HG03439 (cell line): ENCODE measurements at regions not wholly inside any gene's neighbourhood (a gene's known extent, or its start where the extent isn't known, plus 50 kb on each side); places are given as distances from the start of the nearest gene placed in this dataset.
"Not testable (repeated sequence)": the region's sequence is repeated elsewhere in the genome, so short reads cannot be mapped to it uniquely, and the experiment has no call there.

ENCODE experiments used
- ATAC-seq: cut with Tn5 transposase; IDR thresholded peaks from one replicate; pipeline ENCODE4 v1.9.1; 2021; ENCODE audit warnings: mild to moderate bottlenecking, moderate library complexity; ENCODE audit not compliant: unreplicated experiment

- ATAC-seq, result no peak
Measured at GRCh38 chr7:20839196-20839735, 52.6 kb upstream of the SP8 start.

DNA sequence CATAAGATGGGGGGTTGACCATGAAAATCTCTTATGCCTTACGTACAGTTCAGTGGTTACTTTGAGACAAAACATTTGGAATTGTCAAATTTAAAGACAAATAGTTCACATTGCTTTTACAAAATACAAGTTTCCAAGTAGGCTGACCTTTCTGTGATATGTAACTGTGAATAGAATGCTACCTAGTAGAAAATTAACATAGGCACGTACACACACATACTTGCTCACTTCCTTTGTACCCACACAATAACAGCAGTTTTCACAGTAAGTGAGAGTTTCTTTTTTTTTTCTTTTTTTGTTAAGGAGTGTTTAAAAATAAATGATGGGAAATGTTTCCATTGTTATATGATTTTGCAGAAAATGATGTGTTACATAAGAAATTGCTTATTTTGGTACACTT, 53.3 kb upstream of the SP8 start:
- no peak for ATAC-seq

DNA sequence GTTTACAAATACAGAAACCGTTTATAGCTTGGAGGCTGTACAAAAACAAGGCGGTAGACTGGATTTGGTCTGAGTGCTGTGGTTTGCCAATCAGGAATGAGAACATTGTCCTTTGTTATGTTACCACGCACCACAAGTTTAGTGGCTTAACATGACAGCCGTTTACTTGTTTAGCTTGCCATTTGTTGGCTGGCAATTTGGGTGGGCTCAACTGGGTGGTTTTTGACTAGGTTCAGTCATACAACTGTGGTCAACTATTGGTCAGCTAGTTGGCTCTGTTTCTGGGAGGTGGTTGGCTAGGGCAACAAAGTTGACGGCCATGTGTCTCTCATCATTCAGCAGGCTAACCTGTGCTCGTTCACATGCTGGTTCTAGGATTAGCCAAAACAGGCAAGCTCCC, 60.1 kb upstream of the SP8 start:
- ATAC-seq, result no peak

DNA sequence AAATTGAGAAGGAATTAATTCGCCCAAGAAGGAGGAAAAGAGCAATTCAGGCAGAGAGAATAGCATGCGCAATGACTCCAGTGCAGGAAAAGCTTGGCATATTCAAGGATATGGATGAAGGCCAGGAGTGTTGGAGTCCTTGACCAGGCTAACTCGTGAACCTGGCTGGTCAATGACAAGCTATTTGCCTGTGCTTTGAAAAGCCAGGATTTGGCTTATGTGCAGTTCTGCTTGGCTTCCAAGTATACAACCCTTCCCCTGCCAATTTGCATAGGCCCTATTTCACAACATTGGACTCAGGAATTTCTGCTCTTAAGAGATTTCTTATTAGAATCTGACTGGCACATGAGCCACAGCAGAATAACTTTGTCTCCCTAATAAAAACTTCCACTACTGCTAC, 72.3 kb upstream of the SP8 start:
- ATAC-seq, result no peak

DNA sequence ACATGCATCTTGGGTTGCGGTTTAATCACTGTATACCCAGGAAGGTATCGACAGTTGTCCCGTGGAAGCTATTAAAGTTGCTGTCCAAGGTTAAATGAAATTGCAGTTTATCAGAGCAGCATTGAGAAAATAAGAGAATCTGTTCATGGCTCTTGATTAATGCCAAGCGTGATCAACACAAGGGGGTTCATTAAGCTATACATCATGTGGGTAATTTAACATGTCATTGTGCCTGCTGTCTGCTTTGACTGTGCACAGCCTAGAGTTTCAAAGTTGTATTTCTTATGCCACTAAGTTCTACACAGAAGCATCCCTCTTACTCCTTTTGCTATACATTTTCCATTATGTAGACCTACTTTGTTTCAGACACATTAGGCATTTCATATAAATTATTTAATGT, 74.8 kb upstream of the SP8 start:
- ATAC-seq, result no peak

- ATAC-seq, result no peak
Measured at GRCh38 chr7:20862554-20862953, 75.9 kb upstream of the SP8 start.

GRCh38 chr7:20864221-20864620, 77.5 kb upstream of the SP8 start:
- ATAC-seq, result no peak

DNA sequence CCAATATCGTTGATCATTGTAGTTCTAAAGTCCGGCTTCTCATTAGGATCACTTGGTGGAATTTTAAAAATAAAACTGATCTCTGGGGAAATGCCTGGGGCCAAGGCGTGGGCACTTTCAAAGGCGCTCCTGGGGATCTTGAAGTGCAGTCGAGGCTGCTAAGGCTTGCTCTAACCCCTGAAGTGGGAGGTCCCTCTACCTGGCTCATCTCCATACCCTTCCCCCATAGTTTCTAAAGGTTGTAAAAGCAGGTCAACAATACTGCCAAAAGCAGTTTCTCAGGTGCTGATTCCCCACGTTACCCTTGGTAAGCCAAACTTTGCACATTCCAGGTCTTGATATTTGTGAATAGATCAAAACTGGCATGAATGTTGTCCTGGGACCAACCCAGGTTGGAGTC, 79.0 kb upstream of the SP8 start:
- no peak for ATAC-seq

DNA sequence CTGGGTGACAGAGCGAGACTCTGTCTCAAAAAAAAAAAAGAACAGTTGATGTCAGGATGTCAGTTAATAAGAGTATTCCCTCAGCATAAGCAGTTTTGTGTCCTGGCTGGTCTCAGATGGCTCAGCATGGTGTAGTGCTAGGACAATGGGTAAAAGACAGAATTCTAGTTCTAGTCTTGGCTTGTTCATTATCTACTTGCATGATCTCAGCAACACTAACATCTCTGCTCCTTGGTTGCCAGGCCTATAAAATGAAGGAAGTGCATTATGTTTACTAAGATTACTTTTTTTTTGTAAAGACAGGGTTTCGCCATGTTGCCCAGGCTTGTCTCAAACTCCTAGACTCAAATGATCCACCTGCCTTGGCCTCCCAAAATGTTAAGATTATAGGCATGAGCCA, 84.3 kb upstream of the SP8 start:
- ATAC-seq, result no peak

DNA sequence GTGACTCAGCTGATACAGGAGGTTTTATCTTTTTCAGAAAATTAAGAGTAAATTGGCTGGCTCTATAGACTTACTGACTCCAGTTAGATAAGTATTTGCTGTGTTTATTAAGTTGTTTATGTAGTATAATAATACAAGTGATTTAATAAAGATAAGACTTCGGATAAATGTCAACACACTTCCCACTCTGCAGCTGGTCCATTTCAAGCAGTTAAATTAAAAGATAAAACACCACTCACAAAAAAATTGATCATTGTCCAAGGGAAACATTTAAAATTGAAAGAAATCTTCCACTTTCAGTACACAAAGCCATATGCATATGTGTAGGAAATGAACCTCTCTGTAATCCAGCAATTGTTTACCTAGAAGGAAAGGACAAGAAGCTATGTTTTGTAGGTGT, 106.1 kb upstream of the SP8 start:
- ATAC-seq, result no peak

DNA sequence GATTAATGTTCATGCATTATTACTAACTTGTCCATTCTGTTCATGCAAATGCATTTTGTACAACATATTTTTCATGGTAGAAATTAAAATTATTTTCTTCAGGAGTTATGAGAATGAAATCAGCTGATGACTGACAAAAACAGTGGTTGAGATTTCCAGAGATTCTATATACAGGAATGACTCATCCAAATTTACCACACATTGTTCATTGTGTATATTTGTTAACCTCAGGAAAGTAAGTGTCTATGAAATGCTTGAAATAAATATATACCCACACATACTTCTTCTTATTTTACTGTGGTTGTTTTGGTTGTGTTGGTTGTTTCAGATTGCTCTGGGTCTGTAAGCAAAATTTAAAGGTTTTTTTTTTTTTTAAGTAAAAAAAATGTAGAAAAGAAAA, 108.1 kb upstream of the SP8 start:
- no peak for ATAC-seq

DNA sequence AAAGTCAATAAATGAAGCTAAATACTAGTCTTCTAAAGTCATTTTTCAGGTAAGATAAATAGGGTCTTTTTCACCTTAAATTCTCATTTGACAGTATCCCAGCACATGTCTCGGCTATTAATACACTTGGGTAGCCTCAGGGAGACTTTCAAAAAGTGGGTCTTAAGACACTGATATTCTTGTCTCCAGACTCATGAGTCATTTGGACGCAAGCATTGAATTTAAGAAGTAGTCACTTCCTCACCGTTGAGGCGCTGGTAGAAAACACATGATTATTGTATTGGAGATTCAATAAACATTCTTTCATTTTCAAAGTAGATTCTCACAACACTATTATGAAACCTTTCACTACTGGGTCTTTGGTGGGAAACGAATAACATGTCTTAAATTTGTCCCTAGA, 108.9 kb upstream of the SP8 start:
- ATAC-seq, result no peak

DNA sequence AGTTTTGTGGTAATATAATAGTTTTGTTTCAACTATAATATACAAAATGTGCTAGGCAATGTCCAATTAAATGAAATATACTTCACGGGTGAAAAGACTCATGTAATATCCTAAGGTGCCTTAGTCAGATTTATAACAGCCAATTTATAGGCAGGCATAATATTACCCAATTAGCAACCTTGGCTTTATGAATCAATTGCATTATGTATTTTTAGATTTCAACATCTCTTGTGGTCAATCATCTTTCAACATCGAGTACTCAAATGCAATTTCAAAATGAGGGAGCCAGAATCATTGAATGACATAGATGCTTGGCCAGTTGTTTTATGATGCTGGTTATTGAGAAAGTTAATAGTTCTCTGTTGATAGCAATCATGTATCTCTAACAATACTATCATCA, 110.3 kb upstream of the SP8 start:
- no peak for ATAC-seq

GRCh38 chr7:20906801-20907453, 120.2 kb upstream of the SP8 start:
- no peak for ATAC-seq

DNA sequence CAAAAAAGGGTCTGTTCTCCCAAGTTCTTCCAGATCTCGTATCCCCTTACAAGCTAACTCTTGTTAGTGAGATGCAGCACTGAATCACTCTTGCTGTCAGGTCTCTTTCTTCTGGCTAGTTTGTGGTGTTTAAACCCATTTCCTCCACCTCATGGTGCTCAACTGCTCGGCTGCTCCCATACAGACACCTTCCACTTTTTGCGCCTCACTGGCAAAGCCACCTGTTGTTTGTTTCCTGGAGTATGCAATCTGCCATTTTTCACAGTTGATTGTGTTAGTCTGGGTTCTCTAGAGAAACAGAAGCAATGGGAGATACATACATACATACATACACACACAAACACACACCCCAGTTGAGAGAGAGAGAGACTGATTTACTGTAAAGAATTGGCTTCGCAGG, 124.4 kb upstream of the SP8 start:
- ATAC-seq, result no peak

DNA sequence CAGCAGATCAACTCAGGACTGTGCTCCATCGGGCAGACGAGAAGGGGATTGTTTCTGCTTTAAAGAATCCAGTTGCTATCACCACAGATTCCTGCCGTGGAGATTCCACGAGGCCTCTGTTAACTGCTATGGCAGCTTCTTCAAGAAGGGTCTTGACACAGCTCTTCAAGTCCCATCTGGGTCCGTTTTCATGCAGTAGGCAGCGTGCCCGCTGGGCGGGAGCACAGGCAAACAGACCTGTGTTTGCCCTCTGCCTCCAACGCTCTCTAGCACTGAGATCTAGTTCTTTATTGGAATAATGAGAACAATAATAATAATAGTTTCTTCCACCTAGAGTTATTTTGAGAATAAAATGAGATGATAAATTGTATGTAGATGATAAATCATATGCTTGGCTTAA, 127.2 kb upstream of the SP8 start:
- ATAC-seq, result no peak

GRCh38 chr7:20916311-20916710, 129.6 kb upstream of the SP8 start:
- ATAC-seq, result no peak

DNA sequence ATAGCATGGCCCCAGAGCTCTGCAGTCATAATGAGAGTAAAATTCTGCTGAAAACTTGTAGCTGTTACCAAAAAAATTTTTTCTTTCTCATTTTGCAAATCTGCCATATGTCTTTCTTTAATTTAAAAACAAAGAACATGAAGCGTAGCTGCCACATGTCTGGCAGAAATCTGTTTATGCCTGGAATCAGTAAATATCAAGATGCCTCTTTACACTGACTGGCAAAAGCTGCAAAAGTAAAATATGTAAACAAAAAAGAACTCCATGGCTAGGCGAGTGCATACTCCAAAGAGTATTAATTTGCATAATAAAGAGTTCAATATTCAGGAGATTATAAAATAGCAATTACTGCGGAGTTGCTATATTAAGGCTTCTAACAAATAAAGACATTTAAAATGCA, 130.9 kb upstream of the SP8 start:
- no peak for ATAC-seq

DNA sequence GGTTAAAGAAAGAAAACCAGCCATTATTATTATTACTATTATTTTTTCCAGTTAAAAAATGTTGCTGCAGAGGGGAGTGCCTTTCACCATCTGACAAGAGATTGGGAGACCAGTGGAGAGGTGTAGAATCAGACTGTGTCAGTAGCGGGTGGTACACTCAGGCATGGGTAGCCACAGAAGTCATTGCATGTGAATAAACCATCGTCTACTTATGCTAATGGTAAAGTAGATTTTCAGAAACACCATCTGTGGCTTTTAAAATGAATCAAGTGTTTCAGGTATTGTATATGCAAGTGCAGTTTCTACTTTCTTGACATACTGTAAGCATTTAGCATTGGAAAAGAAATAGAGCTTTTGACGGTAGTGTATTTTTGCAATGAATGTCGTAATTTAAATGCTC, 131.5 kb upstream of the SP8 start:
- no peak for ATAC-seq

GRCh38 chr7:20927178-20927577, 140.5 kb upstream of the SP8 start:
- ATAC-seq, result not testable (repeated sequence)

DNA sequence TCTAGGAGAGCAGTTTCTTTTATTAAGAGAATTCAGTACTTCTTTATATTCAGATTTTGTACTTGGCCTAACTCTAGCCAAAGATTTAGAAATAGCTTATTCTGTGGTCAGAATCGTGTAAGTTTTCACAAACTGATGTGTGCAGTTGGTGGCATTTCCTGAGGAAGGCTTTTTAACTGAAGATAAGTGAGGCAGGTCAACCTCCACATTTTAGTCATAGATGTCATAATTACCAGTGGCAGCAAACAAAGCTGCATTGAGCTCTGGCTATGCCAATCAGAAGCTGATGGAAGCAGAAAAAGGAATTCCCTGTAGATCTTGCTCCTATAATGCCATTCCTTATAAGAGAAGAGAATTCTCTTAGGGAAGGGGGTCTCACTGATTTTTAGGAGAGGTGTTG, 141.3 kb upstream of the SP8 start:
- ATAC-seq, result no peak

- ATAC-seq, result no peak
Measured at GRCh38 chr7:20929199-20929598, 142.5 kb upstream of the SP8 start.

GRCh38 chr7:20931739-20932138, 145.1 kb upstream of the SP8 start:
- no peak for ATAC-seq
